ENCODE measurements at regions not wholly inside any gene's neighbourhood (a gene's known extent, or its start where the extent isn't known, plus 50 kb on each side); places are given as distances from the start of the nearest gene placed in this dataset.

DNA sequence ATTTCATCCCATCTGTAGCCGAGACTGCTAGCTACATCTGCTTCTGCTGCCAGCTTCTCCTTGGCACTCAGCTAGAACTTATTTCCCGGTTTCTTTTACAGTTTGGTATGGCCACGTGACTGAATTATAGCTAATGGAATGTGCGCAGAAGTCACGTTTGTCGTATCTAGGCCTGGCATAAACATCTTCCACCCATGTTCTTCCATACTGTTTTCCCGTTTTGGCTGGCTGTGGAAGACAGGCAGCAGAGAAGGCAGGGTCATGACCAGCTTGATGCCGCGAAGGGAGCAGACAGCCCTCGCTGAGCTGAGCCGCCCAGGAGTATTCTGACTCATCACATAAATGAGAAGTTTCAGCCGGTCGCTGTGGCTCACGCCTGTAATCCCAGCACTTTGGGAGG is 186.7 kb downstream of the RFC3 start:
- no peak for DNase-seq

DNA sequence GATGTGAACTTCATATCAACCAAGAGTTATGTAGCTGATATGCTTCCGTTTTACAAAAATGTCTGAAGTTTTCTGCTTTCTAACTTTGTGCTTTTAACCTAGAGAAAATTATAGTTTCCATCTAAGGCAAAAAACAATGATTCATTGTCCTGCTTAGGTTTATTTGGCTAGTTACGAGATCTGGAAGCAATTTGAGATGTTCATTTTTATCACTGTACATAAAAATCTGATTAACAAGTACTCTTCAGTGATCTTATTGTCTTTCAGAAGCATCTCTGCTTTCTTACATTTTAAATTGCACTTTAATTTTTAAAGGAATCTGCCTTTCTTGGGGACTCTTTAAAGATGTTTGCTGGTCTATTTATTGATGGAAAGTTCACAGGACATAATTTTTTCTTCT is 188.1 kb downstream of the RFC3 start:
- DNase-seq = no peak

DNA sequence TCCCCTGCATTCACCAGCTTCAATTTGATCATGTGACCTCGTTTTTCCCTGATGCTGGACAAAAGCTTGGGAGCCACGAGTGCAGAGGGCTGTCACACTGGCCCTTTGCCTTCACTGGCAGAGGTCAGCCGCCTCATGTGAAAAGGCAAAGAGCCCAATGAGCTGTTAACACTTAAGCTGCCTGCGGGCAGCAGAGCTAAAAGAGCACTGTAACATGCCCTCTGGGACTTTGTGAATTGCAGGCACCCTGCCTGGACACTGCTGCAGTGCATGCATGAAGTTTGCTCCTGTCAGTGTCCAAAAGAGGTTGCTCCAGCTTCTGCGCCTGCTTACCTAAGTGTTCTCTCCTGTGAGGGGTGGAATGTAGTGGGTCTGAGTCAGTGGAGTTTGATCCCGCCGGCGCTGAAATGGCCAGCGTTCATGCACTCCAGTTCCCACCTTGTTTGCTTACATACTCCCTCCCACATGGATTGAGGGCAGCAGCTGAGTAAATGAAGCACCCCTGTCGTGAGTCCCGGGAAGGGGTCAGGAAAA is 193.7 kb downstream of the RFC3 start:
- DNase-seq = no peak

GRCh38 chr13:34012382-34012781 is 194.4 kb downstream of the RFC3 start:
- DNase-seq = no peak

GRCh38 chr13:34013061-34013460 is 195.1 kb downstream of the RFC3 start:
- no peak for DNase-seq

GRCh38 chr13:34017231-34017630 is 199.3 kb downstream of the RFC3 start:
- no peak for DNase-seq

- DNase-seq = no peak
Measured at GRCh38 chr13:34019870-34020269, 201.9 kb downstream of the RFC3 start.

- no peak for DNase-seq
Measured at GRCh38 chr13:34020388-34020787, 202.4 kb downstream of the RFC3 start.

- DNase-seq = no peak
Measured at GRCh38 chr13:34021619-34022018, 203.7 kb downstream of the RFC3 start.

DNA sequence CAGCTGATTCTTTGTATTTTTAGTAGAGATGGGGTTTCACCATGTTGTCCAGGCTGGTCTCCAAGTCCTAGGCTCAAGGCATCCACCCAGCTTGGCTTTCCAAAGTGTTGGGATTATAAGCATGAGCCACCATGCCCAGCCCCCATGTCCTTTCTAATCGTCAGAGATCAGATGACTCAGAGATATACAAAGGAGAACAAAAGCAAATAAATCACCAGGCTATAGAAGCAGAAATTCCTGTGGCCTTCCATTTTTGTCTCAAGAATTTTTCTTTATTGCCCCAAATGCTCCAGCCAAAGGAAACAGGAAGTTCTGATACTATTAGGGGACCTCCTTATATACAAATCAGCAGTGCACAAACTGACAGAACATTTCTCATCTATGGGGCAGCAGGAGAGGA is 207.8 kb downstream of the RFC3 start:
- DNase-seq = no peak

DNA sequence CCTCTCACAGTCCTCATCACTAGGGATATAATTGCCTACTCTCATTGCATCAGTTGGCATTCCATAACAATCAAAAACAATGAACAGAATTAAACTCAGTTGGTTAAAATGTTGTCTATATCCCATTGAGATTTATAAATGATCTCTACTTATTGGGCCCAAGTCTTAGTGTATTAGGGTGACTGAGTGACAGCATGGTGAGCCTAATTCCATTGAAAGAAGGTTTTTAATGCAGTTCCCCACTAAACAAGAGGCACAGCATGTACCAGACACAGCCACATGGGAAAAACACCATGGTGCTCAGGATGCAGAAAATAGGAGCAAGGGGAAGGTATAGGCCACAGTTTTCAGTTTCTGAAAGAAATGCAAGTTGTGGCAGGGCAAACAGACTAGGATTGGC is 208.4 kb downstream of the RFC3 start:
- no peak for DNase-seq

GRCh38 chr13:34028496-34029442 is 210.8 kb downstream of the RFC3 start:
- no peak for DNase-seq

GRCh38 chr13:34030782-34031181 is 212.8 kb downstream of the RFC3 start:
- no peak for DNase-seq

GRCh38 chr13:34031610-34032009 is 213.7 kb downstream of the RFC3 start:
- DNase-seq = no peak

GRCh38 chr13:34034411-34034810 is 216.5 kb downstream of the RFC3 start:
- no peak for DNase-seq

DNA sequence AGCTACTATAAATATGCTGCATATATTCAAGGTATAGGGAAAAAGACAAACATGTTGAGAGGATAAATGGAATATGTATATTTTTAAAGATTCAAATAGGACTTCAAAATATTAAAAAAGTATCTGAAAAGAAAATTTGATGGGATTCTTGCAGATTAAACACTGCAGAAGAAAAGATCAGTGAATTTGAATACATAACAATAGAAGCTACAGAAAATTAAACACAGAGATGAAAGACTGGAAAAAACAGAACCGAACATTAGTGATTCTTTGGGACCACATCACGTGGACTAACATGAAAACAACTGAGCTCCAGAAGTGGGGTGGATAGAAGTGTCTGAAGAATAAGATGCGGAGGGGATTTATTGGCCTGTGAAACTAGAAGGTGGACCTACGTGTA is 217.2 kb downstream of the RFC3 start:
- no peak for DNase-seq

DNA sequence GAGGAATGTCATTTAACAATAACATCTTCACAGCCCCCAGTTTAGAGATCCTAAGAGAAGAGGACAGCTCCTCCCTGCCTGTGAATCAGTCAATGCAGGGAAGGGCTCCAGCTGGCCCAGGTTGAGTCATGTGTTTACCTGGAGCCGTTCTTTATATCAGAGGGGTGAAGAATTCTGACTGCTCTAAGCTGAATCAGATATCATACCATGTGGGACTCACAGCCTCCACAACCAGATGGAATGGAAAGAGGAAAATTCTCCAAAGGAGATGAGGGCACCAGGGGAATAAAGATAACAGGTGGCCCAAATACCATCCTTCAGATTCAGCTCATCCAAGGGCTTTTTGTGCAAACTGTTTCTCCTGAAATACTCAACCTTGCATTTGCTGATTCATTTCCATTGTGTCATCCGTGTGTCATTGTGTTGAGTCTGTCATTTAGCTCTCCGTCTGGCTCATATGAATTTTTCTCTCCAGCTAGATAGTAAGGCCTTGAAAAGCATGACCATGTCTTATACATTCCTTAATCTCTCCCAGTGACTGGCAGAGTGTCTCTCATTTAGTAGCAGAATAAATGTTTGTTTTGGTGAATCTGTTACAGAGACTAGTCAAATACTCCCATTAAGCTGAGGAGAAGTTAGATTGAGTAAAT is 217.9 kb downstream of the RFC3 start:
- no peak for DNase-seq

DNA sequence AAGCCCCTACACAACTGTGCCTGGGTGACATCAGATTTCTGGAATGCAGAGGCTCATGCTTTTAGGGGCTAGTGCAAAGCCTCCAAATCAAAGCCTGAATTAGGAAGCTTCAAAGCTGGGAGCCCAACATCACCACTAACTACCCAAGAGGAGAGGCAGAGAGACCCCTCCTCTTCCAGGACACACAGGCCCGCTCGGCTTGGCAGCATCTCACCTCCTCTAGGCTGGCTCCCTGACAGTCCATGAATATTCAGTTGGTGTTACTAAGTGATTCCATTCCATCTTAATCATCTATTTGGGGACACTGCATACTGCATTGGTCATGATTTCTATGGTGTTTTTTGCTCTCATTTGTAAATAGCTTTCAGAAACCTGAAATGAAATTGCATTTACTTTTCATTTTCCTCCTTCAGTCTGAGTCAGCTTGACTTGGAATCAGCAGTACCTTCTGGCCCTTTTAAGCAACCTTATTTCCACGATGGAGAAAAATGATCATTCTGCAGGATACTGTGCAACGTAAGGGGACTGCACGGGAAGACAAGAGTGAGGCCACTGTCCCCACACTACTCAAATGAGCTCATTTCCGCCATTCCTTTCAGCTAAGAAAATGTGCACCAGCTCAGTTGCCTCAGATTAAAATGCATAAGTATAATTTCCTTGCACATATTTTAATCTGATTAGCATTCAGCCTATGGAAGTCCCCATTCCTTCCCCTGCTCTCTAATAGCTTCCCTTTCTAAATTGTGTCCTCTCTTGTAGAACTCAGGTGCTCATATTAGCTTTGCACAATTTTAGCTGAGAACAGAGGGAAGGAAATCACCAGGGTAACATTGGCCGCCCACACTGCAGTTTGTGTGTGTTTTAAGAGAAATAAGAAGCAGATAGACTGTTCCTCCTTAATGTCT is 219.9 kb downstream of the RFC3 start:
- no peak for DNase-seq

GRCh38 chr13:34038541-34039068 is 220.7 kb downstream of the RFC3 start:
- DNase-seq = no peak

- no peak for DNase-seq
Measured at GRCh38 chr13:34039678-34040077, 221.7 kb downstream of the RFC3 start.

DNA sequence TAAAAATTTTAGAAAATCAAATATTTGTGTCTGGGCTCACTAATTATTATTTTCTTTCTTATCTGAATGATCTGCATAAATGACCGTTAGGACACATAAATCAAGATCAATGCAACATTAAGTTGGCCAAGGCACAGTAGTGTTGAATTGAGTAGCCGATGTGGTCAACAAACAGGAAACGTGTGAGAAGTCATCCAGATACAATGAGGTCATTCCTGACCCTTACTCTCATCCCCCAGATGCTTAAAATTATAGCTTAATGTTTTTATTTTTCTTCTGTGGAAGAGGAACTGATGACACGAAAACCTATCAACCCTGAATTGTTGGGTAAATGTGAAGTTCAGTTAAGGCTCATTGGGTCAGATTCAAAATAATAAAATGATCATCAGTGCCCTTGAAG is 222.9 kb downstream of the RFC3 start:
- no peak for DNase-seq

DNA sequence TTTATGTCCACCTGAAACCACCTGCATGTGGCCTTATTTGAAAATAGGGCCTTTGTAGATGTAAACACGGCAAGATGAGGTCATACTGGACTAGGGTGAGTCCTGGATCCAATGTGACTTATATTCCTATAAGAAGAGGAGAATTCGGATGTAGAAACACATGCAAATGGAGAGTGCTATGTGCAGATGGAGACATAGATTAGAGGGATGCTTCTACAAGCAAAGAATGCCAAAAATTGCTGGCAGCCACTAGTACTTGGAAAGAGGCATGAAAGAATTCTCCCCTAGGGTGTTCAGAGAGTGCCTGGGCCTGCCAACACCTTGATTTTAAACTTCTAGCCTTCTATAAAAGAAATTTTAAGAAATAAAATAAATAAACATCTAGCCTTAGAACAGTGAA is 226.1 kb downstream of the RFC3 start:
- DNase-seq = no peak

GRCh38 chr13:34044660-34045080 is 226.7 kb downstream of the RFC3 start:
- no peak for DNase-seq

Measured in suppressor macrophage treated with lipopolysaccharide for 4 hours (primary cell).